SHP77 treated with DMSO at 0.1 percent for 48 hours (cell line): ENCODE measurements at regions not wholly inside any gene's neighbourhood (a gene's known extent, or its start where the extent isn't known, plus 50 kb on each side); places are given as distances from the start of the nearest gene placed in this dataset.

ENCODE experiments used
- DNase-seq: peaks from one replicate; lab custom pipeline; 2025; lab: John Stamatoyannopoulos, UW

- no peak for DNase-seq
These were observed 51.6 kb upstream of the KCND3 start for GRCh38 chr1:112040891-112041740.

DNA sequence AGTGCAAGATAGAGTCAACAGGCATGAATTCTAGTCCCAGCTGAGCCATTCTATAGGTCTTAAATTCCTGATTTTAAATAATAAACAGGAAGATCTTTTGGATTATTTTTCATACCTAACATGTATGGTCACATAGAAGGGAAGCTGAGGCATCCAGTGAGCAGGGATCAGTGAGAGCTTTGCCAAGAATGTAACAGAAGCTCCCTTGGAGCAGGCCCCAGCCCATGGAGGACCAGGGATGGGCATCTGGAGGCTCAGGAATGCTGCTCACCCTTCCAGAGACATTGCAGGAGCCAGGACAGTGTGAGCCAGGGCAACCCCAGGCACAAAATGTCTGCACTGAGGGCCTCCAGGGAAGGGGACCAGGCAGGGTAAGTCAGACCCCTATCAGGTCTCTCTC is 54.4 kb upstream of the KCND3 start:
- no peak for DNase-seq

DNA sequence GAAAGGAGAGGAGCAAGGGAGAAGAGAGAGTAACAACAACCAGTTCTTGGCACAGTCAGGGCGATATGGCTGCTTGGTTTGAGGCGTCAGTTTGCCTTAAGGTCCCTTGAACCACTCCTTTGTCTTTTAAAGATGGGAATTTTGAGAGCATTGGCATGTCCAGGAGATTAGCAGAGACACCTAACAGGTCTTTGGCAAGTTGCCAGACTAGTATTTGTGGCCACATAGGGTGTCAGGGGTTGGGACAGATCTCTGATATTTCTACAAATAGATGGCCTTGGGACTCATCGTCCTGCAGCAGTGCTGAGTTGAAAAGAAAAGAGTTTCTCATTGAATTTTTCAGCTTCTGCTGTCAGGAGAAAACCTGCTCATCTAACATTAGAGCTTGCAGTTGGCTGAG is 55.3 kb upstream of the KCND3 start:
- DNase-seq, result no peak

DNA sequence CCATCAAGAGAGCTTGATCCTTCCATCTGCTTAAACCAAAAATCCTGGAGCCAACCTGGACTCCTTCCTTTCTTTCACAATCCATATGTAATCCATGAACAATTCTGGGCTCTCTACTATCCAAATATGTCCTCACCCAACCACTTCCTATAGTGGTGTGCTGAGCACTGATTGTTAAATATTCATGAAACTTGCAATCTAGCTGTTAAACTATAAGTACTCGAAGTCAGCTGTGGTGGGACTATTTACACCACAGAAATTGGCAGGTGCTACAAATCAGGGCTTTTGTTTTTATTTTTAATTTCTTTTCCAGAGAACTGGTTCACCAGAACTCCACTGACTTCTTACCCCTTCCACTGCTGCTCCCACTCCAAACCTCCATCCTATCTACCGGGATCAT is 57.2 kb upstream of the KCND3 start:
- no peak for DNase-seq

GRCh38 chr1:112048421-112048820 is 59.0 kb upstream of the KCND3 start:
- no peak for DNase-seq

DNA sequence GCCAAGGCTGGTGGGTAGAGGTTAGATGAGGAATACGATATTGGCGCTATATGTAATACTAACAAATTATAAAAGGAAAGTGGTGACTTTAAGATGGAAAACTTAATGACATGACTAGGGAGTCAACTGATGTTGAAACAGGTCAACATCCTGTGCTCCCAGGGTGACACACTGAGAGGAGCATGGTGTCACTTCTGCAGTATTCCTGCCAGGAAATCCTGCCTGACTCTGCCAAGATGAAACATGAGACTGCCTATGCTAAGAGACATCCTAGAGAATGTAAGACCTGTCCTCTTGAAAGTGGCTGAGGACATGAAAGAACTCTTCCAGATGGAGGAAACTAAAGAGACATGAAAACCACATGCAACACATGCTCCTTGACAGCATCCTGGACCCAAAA is 65.0 kb upstream of the KCND3 start:
- DNase-seq, result no peak

DNA sequence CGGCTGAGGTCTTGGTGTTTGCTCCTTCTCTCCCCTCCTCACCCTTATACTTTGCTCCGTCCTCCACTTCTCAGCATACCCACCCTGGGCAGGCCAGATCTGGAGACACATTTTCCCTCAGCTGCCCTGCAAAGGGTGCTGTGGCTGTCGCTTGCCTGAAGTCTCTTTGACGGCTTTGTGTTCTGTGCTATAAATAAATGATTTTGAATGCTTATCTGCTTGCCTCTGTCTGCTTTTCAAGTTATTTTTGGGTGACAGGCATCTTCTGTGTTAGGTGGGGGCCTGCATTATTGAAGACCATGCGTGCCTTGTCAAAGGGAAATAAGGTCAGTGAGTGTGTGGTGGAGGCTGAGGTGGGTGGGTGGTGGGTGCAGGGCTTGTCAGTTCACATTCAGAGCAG is 66.9 kb upstream of the KCND3 start:
- DNase-seq, result no peak

DNA sequence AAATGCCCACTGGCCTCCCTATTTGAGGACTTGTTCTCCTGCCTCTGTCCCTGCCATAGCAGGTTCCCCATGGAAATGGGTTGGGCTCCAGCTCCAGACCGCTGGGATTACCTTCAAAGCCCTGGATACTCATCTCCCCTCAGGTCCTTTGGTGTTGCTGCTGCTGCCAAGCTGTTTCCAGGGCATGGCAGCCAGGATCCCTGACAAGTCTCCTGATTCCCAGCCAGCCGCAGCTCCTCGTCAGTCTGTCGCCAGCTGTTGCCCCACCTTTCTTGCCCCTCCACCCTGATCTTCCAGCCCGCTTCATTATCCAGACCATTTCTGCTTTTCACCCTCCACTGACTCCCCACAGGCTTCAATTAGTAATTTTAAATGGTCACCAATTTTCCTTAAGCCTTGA is 68.3 kb upstream of the KCND3 start:
- no peak for DNase-seq

DNA sequence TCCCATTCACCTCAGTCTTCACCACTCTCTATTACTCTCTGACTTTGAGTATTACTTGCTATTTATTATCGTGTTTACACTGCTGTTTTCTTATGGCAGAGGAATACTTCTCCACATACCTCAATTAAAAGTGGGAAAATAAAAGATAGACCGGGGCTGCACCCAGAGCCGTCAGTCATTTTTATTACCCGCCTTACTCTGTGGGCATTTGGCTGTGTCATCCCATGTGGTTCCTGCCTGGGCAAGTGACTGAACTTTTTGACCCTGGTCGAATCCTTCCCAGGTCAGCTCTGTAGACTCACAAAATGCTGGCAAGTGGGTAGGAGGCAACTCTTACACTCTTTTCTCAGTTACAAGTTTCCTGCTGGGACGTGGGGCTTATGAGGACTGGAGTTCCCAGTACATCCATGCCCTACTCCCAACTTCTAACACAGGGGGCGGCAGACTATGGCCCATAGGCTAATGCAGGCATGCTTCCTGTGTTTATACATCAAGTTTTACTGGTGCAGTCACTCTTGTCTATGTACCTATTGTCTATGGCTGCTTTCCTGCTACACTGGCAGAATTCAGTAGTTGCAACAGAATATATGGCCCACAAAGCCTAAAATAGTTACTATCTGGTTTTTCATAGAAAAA is 69.5 kb upstream of the KCND3 start:
- DNase-seq, result no peak

DNA sequence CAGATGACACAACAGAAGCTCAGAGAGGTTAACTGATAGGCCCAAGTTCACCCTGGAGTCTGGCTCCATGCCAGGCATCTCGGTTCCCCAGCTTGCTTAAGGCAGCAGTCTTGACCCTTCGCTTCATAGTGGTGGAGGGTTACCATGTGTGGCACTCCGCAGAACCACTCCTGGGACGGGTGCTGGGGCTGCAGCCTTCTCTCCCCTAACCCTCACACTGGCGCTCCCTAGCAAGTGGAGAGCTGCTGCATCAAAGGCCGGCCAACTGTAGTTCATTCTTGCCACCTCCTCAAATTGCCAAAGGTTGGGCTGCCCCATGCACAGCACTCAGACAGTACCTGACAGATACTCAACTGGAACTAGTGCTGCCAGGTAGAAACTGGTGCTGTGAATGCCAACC is 70.2 kb upstream of the KCND3 start:
- no peak for DNase-seq

DNA sequence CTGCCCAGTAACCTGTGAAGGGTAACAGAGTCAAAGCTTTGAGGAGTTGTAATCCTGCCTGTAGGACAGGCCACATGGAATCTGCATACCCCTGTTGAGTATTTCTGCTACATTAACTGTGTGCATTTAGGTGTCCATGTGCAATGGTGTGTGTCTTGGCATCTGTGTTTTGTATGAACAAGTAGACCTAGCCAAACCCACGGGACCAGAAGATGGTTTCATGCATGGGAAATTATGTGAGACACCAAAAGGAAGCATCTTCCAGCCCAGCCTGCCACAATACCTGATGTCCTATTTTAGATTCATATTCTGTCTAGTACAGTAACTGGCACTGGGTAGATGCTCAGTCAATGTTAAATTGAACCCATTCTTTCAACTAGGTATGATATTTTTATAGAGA is 70.8 kb upstream of the KCND3 start:
- DNase-seq, result no peak

GRCh38 chr1:112061056-112061455 is 71.6 kb upstream of the KCND3 start:
- DNase-seq, result no peak

DNA sequence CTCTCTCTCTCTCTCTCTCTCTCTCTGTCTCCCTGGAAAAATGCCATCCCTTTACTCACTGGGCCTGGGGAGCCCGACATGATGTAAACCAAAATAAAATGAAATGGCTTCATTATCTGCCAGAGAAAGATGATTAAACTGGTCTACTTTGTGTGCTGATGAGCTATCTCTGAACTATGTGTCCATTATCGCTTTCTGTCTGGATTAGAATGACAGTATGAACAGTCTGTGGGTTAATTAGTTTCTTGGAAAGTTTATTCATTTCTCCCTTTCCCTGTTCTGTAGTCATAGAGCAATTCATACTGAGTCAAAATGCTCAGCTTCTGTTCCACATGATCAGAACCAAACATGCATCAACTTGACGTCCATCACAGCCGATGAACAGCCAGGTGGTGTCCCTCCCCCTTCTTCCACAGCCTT is 72.4 kb upstream of the KCND3 start:
- DNase-seq, result no peak

DNA sequence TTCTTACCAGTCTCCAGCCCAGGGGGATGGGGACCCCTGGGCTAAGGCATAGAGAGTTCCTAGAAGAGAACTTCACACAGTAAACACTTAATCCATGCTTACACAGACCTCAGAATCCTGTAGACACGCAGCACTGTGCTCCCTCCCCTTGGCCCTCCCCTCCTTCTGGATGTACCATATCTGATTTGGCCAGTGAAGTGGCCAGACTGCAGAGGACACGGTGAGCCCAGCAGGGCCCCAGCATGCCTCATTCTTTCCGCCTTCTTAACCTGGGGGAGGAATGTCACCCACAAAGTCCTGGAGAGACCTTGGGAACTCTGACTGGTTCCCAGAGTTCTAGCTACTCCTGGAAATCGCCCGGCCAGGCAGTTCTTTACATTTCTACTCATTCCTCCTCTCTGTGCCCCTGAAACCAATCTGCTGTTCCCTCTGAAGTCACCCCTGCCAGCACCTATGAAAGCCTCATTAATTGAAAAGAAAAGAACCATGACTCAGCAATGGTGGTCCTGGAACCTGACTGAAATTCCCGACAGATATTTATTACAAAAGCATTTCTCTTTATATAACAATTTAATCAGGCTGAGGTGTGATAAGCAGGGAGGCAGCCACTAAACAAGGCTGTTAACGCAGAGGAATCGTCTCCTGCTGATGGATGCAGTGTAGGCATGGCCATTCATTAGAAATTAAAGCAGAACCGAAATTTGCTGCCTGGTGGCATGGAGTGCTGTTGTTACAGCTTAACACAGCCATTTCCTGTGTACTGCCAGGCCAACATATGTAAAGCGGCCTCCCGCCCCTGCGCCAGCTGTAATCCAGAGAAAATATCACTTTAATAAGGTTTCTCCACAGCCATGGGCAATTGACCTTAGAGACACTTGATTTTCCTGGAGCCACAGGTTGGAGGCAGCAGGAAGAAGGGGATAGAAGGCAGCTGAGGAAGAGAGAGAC is 74.6 kb upstream of the KCND3 start:
- DNase-seq, result no peak

- no peak for DNase-seq
These were observed 78.5 kb upstream of the KCND3 start for GRCh38 chr1:112067989-112068388.

GRCh38 chr1:112070677-112071076 is 81.2 kb upstream of the KCND3 start:
- no peak for DNase-seq

GRCh38 chr1:112074711-112075110 is 85.2 kb upstream of the KCND3 start:
- DNase-seq, result no peak

- DNase-seq, result no peak
These were observed 86.1 kb upstream of the KCND3 start for GRCh38 chr1:112075566-112075965.

DNA sequence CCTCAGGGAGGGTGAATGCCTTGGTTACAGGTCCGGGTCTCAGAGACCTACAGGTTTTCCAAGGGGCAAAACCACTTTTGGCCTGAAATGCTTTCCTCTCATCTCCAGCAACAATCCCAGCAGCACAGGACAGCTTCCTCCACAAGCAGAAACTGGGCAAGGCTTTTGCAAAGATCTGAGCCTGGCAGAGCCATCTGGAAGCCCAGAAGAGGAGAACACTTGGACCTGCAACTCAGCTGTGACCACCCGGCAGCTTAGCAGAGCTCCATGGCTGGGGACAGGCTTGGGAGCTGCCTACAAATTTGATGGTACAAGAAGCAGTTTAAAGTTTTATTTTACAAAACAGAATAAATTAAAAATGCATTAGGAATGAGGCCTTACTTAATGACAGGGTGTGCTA is 90.0 kb upstream of the KCND3 start:
- DNase-seq, result no peak

DNA sequence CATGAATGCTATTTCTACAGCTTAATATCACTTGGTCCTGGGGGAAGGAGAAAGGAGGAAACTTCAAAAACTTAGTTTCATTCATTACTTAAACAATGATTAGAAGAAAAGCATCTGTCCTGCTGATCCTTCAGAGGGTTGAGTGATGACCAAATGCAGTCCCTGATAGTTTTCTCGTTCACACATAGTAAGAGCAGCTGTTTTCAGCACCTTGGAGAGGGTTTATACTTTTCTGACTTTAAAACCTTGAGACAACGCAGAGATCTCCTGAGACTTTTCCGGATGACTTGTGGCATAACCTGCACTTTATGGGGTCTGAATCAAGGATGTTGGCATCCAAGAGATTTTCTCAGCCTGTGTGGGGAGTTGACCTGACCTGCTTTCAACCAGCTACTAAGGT is 94.0 kb upstream of the KCND3 start:
- DNase-seq, result no peak

GRCh38 chr1:112092656-112093371 is 103.3 kb upstream of the KCND3 start:
- DNase-seq, result no peak

DNA sequence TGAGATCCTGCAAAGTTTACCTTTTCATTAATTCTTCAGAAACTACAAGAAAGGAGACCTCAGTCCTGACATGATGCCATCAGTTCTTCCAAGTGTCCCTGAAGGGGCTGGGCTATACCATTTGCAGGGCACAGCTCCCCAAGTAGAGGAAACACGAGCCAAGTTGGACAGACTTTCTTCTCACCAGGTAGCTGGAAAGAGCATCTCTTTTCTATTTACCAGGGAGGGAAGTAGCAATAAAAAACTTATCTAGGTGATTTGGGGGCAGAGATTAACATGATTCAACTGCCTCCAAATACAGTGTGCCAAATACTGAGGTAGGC is 103.9 kb upstream of the KCND3 start:
- no peak for DNase-seq
